ENCODE measurements at regions not wholly inside any gene's neighbourhood (a gene's known extent, or its start where the extent isn't known, plus 50 kb on each side); places are given as distances from the start of the nearest gene placed in this dataset.
"Not testable (repeated sequence)": the region's sequence is repeated elsewhere in the genome, so short reads cannot be mapped to it uniquely, and the experiment has no call there.

- no peak for DNase-seq
Measured at GRCh38 chr10:9833942-9834341, 1183.7 kb upstream of the CELF2 start.

GRCh38 chr10:9834434-9834833 is 1183.2 kb upstream of the CELF2 start:
- DNase-seq, result no peak

GRCh38 chr10:9845075-9845474 is 1172.6 kb upstream of the CELF2 start:
- DNase-seq, result no peak

- no peak for DNase-seq
Measured at GRCh38 chr10:9848278-9848677, 1169.4 kb upstream of the CELF2 start.

GRCh38 chr10:9848981-9849380 is 1168.7 kb upstream of the CELF2 start:
- DNase-seq, result no peak

GRCh38 chr10:9850415-9850814 is 1167.3 kb upstream of the CELF2 start:
- no peak for DNase-seq

- DNase-seq, result no peak
Measured at GRCh38 chr10:9851808-9852207, 1165.9 kb upstream of the CELF2 start.

GRCh38 chr10:9853405-9854355 is 1164.0 kb upstream of the CELF2 start:
- no peak for DNase-seq

- not testable (repeated sequence) for DNase-seq
Measured at GRCh38 chr10:9855451-9855850, 1162.2 kb upstream of the CELF2 start.

GRCh38 chr10:9858816-9859215 is 1158.9 kb upstream of the CELF2 start:
- no peak for DNase-seq

- DNase-seq, result no peak
Measured at GRCh38 chr10:9860045-9860444, 1157.6 kb upstream of the CELF2 start.

- DNase-seq, result no peak
Measured at GRCh38 chr10:9863559-9864121, 1154.0 kb upstream of the CELF2 start.

- DNase-seq, result no peak
Measured at GRCh38 chr10:9868499-9868898, 1149.2 kb upstream of the CELF2 start.

GRCh38 chr10:9869205-9869604 is 1148.5 kb upstream of the CELF2 start:
- no peak for DNase-seq

GRCh38 chr10:9869606-9870176 is 1148.0 kb upstream of the CELF2 start:
- no peak for DNase-seq

- no peak for DNase-seq
Measured at GRCh38 chr10:9875353-9875752, 1142.3 kb upstream of the CELF2 start.

GRCh38 chr10:9877978-9878377 is 1139.7 kb upstream of the CELF2 start:
- no peak for DNase-seq

GRCh38 chr10:9878383-9878782 is 1139.3 kb upstream of the CELF2 start:
- DNase-seq, result no peak

GRCh38 chr10:9885761-9886160 is 1131.9 kb upstream of the CELF2 start:
- DNase-seq, result no peak

GRCh38 chr10:9886772-9887171 is 1130.9 kb upstream of the CELF2 start:
- no peak for DNase-seq

- DNase-seq, result no peak
Measured at GRCh38 chr10:9895453-9895852, 1122.2 kb upstream of the CELF2 start.

- no peak for DNase-seq
Measured at GRCh38 chr10:9895981-9896380, 1121.7 kb upstream of the CELF2 start.

GRCh38 chr10:9898633-9899395 is 1118.9 kb upstream of the CELF2 start:
- no peak for DNase-seq

Measured in 8988T (cell line).